GM10266 (cell line): ENCODE measurements at regions not wholly inside any gene's neighbourhood (a gene's known extent, or its start where the extent isn't known, plus 50 kb on each side); places are given as distances from the start of the nearest gene placed in this dataset.

Experiments
- DNase-seq: peaks from one replicate; pipeline ENCODE4 v3.0.0; 2012; ENCODE audit errors: extremely low spot score
- TF ChIP-seq, protein P1 (sequence below): IDR thresholded peaks from 2 replicates; pipeline ENCODE4 v1.5.1; 2012; ENCODE audit warnings: mild to moderate bottlenecking, low read depth; ENCODE audit not compliant: control insufficient read depth, insufficient read depth; ENCODE audit errors: missing control alignments

DNA sequence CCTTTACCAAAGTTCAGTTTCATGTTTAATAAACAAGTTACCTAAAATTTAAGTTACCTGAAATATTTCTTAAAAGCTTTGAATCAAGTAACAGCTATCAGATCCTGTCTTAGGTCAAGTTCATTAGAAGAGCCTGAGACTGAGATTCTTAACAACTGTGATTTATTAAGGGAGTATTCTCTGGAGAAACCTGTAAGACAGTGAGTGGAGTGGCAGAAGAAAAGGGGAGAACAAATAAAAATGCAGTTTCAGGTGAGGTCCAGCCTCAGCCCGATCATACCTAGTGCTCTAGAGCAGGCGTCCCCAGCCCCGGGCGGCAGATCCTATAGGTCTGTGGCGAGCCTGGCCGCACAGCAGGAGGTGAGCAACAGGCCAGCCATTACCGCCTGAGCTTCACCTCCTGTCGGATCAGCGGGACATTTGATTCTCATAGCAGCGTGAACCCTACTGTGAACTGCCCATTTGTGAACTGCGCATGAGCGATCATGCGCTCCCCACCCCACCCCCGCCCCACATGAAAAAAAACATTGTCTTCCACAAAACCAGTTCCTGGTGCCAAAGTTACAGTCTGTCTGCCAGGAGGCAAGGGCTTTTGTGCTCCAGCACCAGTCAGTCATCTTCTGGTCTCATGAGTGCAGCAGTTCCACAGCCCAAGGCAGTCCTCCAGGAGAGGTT, 59.2 kb upstream of the ADGRB3 start:
- DNase-seq = no peak

DNA sequence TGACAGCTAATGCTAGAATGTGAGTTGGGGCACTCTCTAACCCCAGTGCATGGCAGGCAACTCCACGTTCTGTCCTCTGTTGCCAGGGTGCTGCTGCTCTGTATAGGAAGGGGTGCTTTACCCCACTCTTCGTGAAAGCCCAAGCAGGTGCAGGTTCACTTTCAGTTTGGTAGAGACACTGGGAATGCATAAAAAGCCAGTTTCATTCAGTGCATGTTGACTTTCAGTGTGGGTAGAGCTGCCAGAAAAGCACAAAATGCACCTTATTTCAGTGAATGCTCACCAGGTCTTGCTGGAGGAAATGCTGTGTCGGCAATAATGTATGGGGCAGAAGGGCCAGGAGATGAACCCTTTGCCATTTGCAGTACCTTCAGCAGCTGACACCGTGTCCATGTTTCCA, 62.1 kb upstream of the ADGRB3 start:
- DNase-seq = no peak
- TF ChIP-seq, protein P1, sequence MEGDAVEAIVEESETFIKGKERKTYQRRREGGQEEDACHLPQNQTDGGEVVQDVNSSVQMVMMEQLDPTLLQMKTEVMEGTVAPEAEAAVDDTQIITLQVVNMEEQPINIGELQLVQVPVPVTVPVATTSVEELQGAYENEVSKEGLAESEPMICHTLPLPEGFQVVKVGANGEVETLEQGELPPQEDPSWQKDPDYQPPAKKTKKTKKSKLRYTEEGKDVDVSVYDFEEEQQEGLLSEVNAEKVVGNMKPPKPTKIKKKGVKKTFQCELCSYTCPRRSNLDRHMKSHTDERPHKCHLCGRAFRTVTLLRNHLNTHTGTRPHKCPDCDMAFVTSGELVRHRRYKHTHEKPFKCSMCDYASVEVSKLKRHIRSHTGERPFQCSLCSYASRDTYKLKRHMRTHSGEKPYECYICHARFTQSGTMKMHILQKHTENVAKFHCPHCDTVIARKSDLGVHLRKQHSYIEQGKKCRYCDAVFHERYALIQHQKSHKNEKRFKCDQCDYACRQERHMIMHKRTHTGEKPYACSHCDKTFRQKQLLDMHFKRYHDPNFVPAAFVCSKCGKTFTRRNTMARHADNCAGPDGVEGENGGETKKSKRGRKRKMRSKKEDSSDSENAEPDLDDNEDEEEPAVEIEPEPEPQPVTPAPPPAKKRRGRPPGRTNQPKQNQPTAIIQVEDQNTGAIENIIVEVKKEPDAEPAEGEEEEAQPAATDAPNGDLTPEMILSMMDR = no peak

More for the DNA sequence above, 59.2 kb upstream of the ADGRB3 start:
- TF ChIP-seq, protein P1 = no peak

DNA sequence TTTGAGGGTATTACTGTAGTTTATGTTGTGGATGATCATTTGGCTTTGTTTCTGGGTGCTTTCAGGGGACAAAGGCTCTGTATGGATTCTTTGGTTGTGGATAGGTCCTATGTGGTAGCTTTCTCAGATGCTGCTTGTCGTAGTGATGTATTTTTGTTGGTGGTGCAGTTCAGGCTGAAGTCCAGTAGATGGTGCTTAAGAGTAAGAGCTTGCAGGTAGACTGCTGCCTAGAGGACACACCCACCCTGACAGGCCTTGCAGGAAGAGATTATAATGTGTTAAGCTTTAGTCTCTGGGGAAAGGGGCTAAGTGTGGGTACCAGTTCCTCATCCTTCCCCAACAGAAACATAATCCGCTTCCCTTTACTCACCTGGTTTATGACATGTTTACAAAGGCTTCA, 62.6 kb upstream of the ADGRB3 start:
- TF ChIP-seq, protein P1 = peak; percentile 42
- peak; percentile 23 for DNase-seq

GRCh38 chr6:68559716-68560115, 75.4 kb upstream of the ADGRB3 start:
- no peak for DNase-seq

GRCh38 chr6:68559070-68559469, 76.0 kb upstream of the ADGRB3 start:
- TF ChIP-seq, protein P1 = no peak
- DNase-seq = no peak

More at GRCh38 chr6:68559716-68560115, 75.4 kb upstream of the ADGRB3 start:
- TF ChIP-seq, protein P1 = no peak

DNA sequence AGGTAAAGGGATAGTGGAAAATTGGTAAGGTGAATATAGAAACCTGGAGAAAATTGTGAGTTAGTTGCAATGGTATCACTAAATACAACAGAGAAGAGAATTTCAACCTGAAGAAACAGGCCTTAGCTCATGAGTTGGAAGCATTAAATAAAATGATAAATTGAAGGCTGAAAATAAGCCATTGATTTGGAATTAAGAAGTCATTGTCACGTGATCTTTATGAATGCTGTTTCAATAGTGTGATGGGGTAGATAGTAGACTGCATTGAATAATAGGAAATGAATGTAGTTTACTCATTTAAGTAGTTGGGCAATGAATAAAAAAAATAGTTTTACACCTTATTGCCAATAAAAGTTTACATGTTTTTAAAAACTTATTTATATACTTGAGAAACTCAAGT, 88.5 kb upstream of the ADGRB3 start:
- TF ChIP-seq, protein P1 = no peak
- no peak for DNase-seq

GRCh38 chr6:68544450-68544849, 90.6 kb upstream of the ADGRB3 start:
- TF ChIP-seq, protein P1 = no peak
- no peak for DNase-seq
